ENCODE measurements at regions not wholly inside any gene's neighbourhood (a gene's known extent, or its start where the extent isn't known, plus 50 kb on each side); places are given as distances from the start of the nearest gene placed in this dataset.

DNA sequence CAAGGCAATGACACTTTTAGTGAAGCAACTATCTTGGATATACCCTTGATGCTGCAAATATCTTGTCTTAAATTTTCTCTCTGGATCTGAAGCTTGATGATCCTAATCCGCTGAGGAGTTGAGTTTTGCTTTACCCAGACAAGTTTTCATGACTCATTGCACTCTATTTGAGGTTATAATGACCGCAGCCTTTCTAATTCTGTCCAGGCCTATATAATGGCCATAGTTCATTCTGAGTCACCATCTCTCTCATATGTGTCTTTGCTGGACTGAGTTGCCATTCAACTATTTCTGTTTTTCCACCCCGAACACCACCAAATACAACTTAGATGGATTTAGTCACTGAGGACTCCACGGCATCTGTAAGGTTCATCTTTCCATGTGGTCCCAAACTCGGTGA lies 802.1 kb upstream of the FAM98A start:
- TF ChIP-seq, protein P1, sequence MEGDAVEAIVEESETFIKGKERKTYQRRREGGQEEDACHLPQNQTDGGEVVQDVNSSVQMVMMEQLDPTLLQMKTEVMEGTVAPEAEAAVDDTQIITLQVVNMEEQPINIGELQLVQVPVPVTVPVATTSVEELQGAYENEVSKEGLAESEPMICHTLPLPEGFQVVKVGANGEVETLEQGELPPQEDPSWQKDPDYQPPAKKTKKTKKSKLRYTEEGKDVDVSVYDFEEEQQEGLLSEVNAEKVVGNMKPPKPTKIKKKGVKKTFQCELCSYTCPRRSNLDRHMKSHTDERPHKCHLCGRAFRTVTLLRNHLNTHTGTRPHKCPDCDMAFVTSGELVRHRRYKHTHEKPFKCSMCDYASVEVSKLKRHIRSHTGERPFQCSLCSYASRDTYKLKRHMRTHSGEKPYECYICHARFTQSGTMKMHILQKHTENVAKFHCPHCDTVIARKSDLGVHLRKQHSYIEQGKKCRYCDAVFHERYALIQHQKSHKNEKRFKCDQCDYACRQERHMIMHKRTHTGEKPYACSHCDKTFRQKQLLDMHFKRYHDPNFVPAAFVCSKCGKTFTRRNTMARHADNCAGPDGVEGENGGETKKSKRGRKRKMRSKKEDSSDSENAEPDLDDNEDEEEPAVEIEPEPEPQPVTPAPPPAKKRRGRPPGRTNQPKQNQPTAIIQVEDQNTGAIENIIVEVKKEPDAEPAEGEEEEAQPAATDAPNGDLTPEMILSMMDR (conservative IDR thresholded peaks at IDR 0.05; ENCODE audit: low read length): no peak
- no peak for TF ChIP-seq EZH2phosphoT487 (IDR thresholded peaks at IDR 0.05; ENCODE audit: borderline replicate concordance)
